ENCODE measurements at regions not wholly inside any gene's neighbourhood (a gene's known extent, or its start where the extent isn't known, plus 50 kb on each side); places are given as distances from the start of the nearest gene placed in this dataset.

GRCh38 chr11:22456993-22457762 is 119.0 kb downstream of the SLC17A6 start:
- Histone ChIP-seq H3K79me2 (ENCODE audit: control insufficient read depth, insufficient read depth, low read length) (no peaks in the 10 kb centered on the region), H3K27ac (ENCODE audit: control insufficient read depth, insufficient read depth) (no peak overlapping the region), H3K4me3 (no peak overlapping the region), H4K20me1 (ENCODE audit: control insufficient read depth, insufficient read depth) (no peaks in the 10 kb centered on the region), H3K9ac (ENCODE audit: control insufficient read depth, insufficient read depth, low read length) (no peak overlapping the region), H3K4me1 (ENCODE audit: control insufficient read depth, insufficient read depth, low read length) (no peaks in the 10 kb centered on the region), H3K27me3 (replicated peaks in 1 of 2; ENCODE audit: control insufficient read depth in 2 of 2, insufficient read depth in 2 of 2, low read length in 1 of 2) (no peaks in the 10 kb centered on the region; a peak in 1 of 4 replicates), H3K4me2 (ENCODE audit: control insufficient read depth, insufficient read depth) (no peak overlapping the region), H3K9me3 (replicated peaks; ENCODE audit: control insufficient read depth, insufficient read depth, low read length) (no peaks in the 10 kb centered on the region), H3K36me3 (ENCODE audit: control insufficient read depth in 2 of 2, insufficient read depth in 2 of 2, low read length in 1 of 2) (no peaks in the 10 kb centered on the region), H2AFZ (ENCODE audit: control insufficient read depth, low read depth, low read length) (no peak overlapping the region)
- CTCF ChIA-PET = no interaction called here
- intact Hi-C loops (cut with micrococcal nuclease; ENCODE audit: unreplicated experiment) = no loop called here
- POLR2A ChIA-PET = no interaction called here
- FAIRE-seq (no peak), ATAC-seq (no peak), DNase-seq (ENCODE audit: low read depth, low spot score) (no peak)
- RAD21 ChIA-PET (ENCODE audit: unreplicated experiment) = no interaction called here
- TF ChIP-seq CUX1 (IDR thresholded peaks at IDR 0.05; ENCODE audit: insufficient replicate concordance, low read depth, low read length) (no peak), MXI1 (IDR thresholded peaks at IDR 0.05; ENCODE audit: low read depth, low read length) (no peak), ZNF592 (IDR thresholded peaks at IDR 0.05) (no peak)
- in situ Hi-C loops (cut with MboI) = no loop called here
- SMC1A ChIA-PET (ENCODE audit: uncharacterized antibody, unreplicated experiment) = no interaction called here
- no TSS peak for BruUV-seq (replicated peaks)
- WGBS (ENCODE audit: insufficient coverage, insufficient replicate concordance, low lambda C conversion rate, missing lambda C conversion rate) = 0% methylated on average over 1 of the region's 1 CpG
